ENCODE measurements at regions not wholly inside any gene's neighbourhood (a gene's known extent, or its start where the extent isn't known, plus 50 kb on each side); places are given as distances from the start of the nearest gene placed in this dataset.
A peak's percentile ranks its signal among the peaks of the same experiment; 100 is the strongest.

DNA sequence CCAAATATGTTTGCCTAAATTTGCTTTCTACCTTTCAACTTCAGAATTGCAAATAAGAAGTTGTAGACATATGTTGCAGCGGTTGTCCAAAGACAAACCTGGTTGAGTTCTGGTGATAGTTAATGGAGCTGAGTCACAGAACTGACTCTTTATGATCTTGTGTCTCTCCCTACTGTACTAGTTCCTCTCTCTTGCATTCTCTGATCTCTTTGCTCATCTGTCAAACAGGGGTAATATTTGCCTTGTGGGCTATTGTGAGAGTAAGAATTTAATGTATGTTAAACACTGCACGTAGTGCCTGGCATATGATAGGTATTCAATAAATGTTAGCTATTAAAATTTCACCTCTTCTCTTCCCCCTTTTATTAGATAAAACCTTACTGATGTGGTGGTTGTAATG is 283.5 kb upstream of the RGS6 start:
- no peaks in the 10 kb centered on the region for H3K4me1 ChIP-seq (ENCODE audit: control insufficient read depth, insufficient read depth, low read length, poor library complexity, severe bottlenecking)
- WGBS, 2 experiments (ENCODE audit: insufficient coverage in 2 of 2), result no CpG with 5 or more reads among the region's 2 CpGs
- peaks cover 5% of the 10 kb centered on the region for H3K36me3 ChIP-seq (ENCODE audit: control insufficient read depth, insufficient read depth, low read length)
- no peak overlapping the region for H3K4me3 ChIP-seq (ENCODE audit: extremely low read depth, insufficient read depth, low read length, poor library complexity, severe bottlenecking)
- peaks cover 5% of the 10 kb centered on the region for H3K9me3 ChIP-seq (ENCODE audit: control insufficient read depth, low read length)
- no peak overlapping the region for H3K27ac ChIP-seq (ENCODE audit: low read depth, low read length, severe bottlenecking)

DNA sequence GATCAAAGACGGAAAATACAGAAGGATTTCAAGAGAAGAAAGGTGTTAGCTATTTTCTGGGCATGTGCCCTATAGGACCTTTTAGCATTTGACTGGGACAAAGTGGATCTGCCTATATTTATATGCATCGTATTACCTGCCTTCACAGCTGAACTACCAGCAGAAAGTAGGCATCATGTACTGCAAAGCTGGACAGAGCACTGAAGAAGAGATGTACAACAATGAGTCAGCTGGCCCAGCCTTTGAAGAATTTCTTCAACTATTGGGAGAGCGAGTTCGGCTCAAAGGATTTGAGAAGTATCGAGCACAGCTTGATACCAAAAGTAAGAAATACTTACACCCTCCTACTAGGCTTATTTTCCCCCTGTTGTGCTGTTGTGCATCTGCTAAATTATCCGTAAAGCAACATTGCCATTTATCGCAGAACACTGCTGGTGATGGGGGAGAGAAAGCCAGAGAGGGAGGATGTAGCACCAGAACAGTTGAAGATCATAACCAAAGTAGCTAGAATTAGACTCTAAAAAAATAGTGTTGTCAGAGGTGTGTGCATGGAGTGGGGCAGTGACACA is 282.0 kb upstream of the RGS6 start:
- H3K27ac ChIP-seq (ENCODE audit: low read depth, low read length, severe bottlenecking), result no peak overlapping the region
- 92 to 100% methylated on average over 5 to 6 of the region's 7 CpGs for WGBS, 2 experiments (ENCODE audit: insufficient coverage in 2 of 2)

DNA sequence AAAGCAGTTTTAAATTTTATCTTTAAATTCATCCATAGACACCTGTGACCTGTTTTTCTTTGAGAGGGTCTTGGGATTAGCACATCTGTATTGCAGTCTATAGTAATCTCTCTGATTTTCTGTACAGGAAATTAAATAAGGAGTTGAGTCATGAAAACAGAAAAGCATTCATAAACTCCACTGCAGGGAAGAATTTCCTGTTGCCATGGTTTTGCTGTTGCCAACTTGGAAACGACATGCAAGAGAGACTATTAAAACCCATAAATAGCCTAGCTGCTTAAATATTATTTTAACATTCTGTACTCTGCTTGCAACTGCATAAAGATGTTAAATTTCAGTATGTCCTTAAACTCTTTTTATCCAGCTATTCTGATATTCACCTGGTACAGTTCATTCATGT is 281.0 kb upstream of the RGS6 start:
- Histone ChIP-seq H3K27ac (ENCODE audit: low read depth, low read length, severe bottlenecking) (no peak overlapping the region), H3K4me3 (ENCODE audit: extremely low read depth, insufficient read depth, low read length, poor library complexity, severe bottlenecking) (no peak overlapping the region), H3K36me3 (ENCODE audit: control insufficient read depth, insufficient read depth, low read length) (peaks cover 5% of the 10 kb centered on the region), H3K9me3 (ENCODE audit: control insufficient read depth, low read length) (peaks cover 5% of the 10 kb centered on the region), H3K4me1 (ENCODE audit: control insufficient read depth, insufficient read depth, low read length, poor library complexity, severe bottlenecking) (no peaks in the 10 kb centered on the region)
- WGBS, 2 experiments (ENCODE audit: insufficient coverage in 2 of 2), result no CpG with 5 or more reads among the region's 1 CpG

More for the DNA sequence above, 282.0 kb upstream of the RGS6 start:
- H3K9me3 ChIP-seq (ENCODE audit: control insufficient read depth, low read length), result peaks cover 5% of the 10 kb centered on the region
- H3K4me1 ChIP-seq (ENCODE audit: control insufficient read depth, insufficient read depth, low read length, poor library complexity, severe bottlenecking), result no peaks in the 10 kb centered on the region
- peaks cover 5% of the 10 kb centered on the region for H3K36me3 ChIP-seq (ENCODE audit: control insufficient read depth, insufficient read depth, low read length)
- no peak overlapping the region for H3K4me3 ChIP-seq (ENCODE audit: extremely low read depth, insufficient read depth, low read length, poor library complexity, severe bottlenecking)

DNA sequence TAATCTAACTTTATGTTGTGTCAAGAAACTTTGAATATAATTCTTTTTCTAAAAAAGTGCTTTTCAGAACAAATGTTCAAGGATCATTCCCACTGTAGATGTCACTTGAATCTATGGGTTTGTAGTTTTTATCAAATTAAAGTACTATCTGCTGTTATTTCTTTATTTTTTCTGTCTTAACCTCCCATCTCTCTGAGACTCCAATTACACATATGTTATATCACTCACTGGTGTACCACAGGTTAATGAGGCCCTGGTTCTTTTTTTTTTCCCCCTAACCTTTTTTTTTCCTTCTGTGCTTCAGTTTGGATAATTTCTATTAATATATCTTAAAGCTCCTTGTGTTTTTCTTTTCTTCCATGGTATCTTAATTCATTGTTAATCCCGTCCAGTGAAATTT is 279.9 kb upstream of the RGS6 start:
- H3K4me3 ChIP-seq (ENCODE audit: extremely low read depth, insufficient read depth, low read length, poor library complexity, severe bottlenecking), result no peak overlapping the region
- peaks cover 5% of the 10 kb centered on the region for H3K9me3 ChIP-seq (ENCODE audit: control insufficient read depth, low read length)
- H3K4me1 ChIP-seq (ENCODE audit: control insufficient read depth, insufficient read depth, low read length, poor library complexity, severe bottlenecking), result no peaks in the 10 kb centered on the region
- no peak overlapping the region for H3K27ac ChIP-seq (ENCODE audit: low read depth, low read length, severe bottlenecking)
- no CpG with 5 or more reads among the region's 1 CpG for WGBS, 2 experiments (ENCODE audit: insufficient coverage in 2 of 2)
- H3K36me3 ChIP-seq (ENCODE audit: control insufficient read depth, insufficient read depth, low read length), result peaks cover 5% of the 10 kb centered on the region

DNA sequence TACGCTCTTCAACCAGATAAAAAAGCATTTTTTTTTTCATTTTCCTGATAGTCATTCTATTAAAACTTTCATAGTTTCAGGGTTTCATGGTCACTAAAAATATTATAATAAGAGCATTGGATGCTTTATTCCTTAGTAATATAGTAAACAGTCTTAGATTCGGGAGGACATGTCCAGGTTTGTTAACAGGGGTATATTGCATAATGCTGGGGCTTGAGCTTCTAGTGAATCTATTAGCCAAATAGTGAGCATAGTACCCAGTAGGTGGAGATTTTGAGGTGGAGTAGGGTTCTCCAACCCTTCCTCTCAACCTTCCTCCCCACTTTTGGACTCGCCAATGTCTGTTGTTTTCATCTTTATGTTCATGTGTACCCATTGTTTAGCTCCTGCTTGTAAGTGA is 277.4 kb upstream of the RGS6 start:
- H3K4me3 ChIP-seq (ENCODE audit: extremely low read depth, insufficient read depth, low read length, poor library complexity, severe bottlenecking), result no peak overlapping the region
- WGBS, 2 experiments (ENCODE audit: insufficient coverage in 2 of 2), result no CpG with 5 or more reads among the region's 3 CpGs

DNA sequence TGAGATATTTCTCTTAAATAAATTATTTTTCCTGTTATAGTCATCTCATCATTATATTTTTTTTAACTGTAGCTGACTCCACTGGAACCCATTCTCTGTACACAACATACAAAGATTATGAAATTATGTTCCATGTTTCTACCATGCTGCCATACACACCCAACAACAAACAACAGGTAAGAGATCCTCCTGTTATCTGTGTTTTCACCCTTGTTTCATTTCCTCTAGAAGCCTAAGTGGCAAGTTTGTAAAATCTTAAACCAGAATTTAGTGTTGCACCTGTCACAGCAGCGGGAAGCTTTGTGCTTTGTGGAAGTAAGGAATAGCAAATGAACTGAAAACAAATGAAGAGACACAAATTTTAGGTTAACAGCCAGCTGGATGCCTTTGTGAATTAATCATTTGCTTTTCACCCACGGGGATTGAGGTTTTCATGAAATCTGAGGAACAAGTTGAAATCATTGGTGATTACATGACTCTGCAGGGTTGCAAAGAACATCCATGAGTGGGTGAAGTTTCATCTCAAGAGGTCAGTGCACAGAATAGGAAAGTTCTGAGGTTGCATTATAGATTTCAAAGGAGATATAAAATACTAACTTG is 273.9 kb upstream of the RGS6 start:
- no peaks in the 10 kb centered on the region for H3K9me3 ChIP-seq (ENCODE audit: control insufficient read depth, low read length)
- no peak overlapping the region for H3K4me3 ChIP-seq (ENCODE audit: extremely low read depth, insufficient read depth, low read length, poor library complexity, severe bottlenecking)
- peaks cover 13% of the 10 kb centered on the region for H3K4me1 ChIP-seq (ENCODE audit: control insufficient read depth, insufficient read depth, low read length, poor library complexity, severe bottlenecking)
- H3K27ac ChIP-seq (ENCODE audit: low read depth, low read length, severe bottlenecking), result no peak overlapping the region
- 60 to 67% methylated on average over 2 of the region's 2 CpGs for WGBS, 2 experiments (ENCODE audit: insufficient coverage in 2 of 2)
- peaks cover 8% of the 10 kb centered on the region for H3K36me3 ChIP-seq (ENCODE audit: control insufficient read depth, insufficient read depth, low read length)

More for the DNA sequence above, 277.4 kb upstream of the RGS6 start:
- H3K27ac ChIP-seq (ENCODE audit: low read depth, low read length, severe bottlenecking), result no peak overlapping the region
- peaks cover 13% of the 10 kb centered on the region for H3K4me1 ChIP-seq (ENCODE audit: control insufficient read depth, insufficient read depth, low read length, poor library complexity, severe bottlenecking)
- peaks cover 5% of the 10 kb centered on the region for H3K9me3 ChIP-seq (ENCODE audit: control insufficient read depth, low read length)
- H3K36me3 ChIP-seq (ENCODE audit: control insufficient read depth, insufficient read depth, low read length), result peaks cover 5% of the 10 kb centered on the region

DNA sequence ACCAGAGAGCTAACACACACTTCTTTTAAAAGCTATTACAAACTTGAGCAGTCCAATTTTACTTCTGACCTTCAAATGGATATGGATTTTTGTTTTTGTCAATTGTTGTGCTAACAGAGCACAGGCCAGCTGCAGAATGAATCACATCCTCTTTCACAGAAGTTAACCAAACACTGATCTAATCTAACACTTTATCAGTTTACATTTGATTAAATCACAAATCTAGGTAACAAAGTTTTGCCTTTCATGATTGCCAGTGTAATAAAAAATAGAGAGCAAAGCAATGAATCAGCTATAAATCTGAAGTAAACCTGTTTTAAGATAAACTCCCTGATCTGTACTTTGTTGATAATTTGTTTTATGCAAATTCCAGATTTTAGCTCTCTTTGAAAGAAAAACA is 273.1 kb upstream of the RGS6 start:
- H3K27ac ChIP-seq (ENCODE audit: low read depth, low read length, severe bottlenecking), result no peak overlapping the region
- H3K4me1 ChIP-seq (ENCODE audit: control insufficient read depth, insufficient read depth, low read length, poor library complexity, severe bottlenecking), result peaks cover 13% of the 10 kb centered on the region
- no peak overlapping the region for H3K4me3 ChIP-seq (ENCODE audit: extremely low read depth, insufficient read depth, low read length, poor library complexity, severe bottlenecking)
- H3K36me3 ChIP-seq (ENCODE audit: control insufficient read depth, insufficient read depth, low read length), result peaks cover 8% of the 10 kb centered on the region
- no peaks in the 10 kb centered on the region for H3K9me3 ChIP-seq (ENCODE audit: control insufficient read depth, low read length)

DNA sequence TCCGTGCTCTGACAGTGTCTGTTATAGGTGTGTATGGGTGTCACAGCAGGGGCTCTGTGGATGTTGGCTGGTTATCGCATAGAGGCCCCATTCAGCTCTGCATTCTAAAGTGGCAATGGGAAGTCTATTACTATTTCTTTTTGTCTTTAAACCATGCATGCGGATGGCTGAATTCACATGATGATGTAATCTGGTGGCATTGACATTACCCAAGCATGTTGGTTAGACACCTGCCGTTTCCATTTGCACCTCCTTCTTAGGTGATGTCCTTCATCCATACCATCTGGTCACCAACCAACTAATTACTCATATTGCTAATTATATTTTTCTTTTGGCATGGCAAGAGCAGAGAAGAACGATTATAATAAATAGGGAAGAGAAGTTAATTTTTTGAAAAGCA is 270.8 kb upstream of the RGS6 start:
- WGBS, 2 experiments (ENCODE audit: insufficient coverage in 2 of 2), result 83 to 100% methylated on average over 2 to 4 of the region's 5 CpGs
- Histone ChIP-seq H3K4me1 (ENCODE audit: control insufficient read depth, insufficient read depth, low read length, poor library complexity, severe bottlenecking) (peaks cover 26% of the 10 kb centered on the region), H3K9me3 (ENCODE audit: control insufficient read depth, low read length) (no peaks in the 10 kb centered on the region), H3K27ac (ENCODE audit: low read depth, low read length, severe bottlenecking) (no peak overlapping the region), H3K36me3 (ENCODE audit: control insufficient read depth, insufficient read depth, low read length) (peaks cover 8% of the 10 kb centered on the region), H3K4me3 (ENCODE audit: extremely low read depth, insufficient read depth, low read length, poor library complexity, severe bottlenecking) (no peak overlapping the region)

DNA sequence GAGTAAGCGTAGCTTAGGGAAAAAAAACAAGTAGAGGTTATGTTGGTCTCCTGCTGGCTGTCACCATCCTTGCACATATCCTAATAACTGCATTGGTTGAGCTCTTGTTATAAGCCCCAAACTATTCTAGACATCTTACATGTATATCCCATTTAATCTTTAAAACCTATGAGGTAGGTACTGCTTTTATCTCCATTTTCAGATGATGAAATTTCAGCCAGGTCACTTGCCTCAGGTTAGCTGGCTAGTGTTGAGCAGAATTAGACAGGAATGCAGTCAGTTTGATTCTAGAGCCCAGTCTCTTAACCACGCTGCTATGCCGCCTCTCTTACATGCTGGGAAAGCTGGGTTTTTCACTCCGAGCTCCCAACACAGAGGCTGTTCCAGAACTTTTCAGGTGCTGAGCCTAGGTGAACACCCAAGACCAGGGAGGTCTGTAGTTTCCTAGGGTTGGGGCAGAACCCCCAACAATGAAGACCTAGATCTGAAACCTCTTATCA is 269.9 kb upstream of the RGS6 start:
- Histone ChIP-seq H3K36me3 (ENCODE audit: control insufficient read depth, insufficient read depth, low read length) (peaks cover 8% of the 10 kb centered on the region), H3K27ac (ENCODE audit: low read depth, low read length, severe bottlenecking) (no peak overlapping the region), H3K4me3 (ENCODE audit: extremely low read depth, insufficient read depth, low read length, poor library complexity, severe bottlenecking) (no peak overlapping the region), H3K4me1 (ENCODE audit: control insufficient read depth, insufficient read depth, low read length, poor library complexity, severe bottlenecking) (peaks cover 26% of the 10 kb centered on the region), H3K9me3 (ENCODE audit: control insufficient read depth, low read length) (no peaks in the 10 kb centered on the region)
- 92 to 93% methylated on average over 3 of the region's 4 CpGs for WGBS, 2 experiments (ENCODE audit: insufficient coverage in 2 of 2)

DNA sequence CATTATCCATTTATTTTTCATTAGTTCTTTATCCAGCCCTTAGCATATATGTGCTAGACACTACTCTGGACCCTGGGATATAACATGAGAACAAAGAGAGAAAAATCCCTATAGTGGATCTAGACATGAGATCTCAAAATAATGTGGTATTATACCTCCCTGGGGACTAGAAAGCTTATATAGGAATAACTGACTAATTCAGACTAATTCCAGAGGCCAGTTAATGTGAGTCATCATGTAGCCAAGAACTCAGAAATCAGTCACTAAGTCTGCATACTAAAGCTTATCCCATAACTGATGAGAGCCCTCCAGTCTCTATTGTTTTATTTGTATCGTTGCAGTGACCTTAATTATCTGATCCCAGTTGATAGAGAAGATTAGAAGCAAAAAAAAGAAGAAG is 267.1 kb upstream of the RGS6 start:
- WGBS, 2 experiments (ENCODE audit: insufficient coverage in 2 of 2), result no CpG with 5 or more reads among the region's 1 CpG

DNA sequence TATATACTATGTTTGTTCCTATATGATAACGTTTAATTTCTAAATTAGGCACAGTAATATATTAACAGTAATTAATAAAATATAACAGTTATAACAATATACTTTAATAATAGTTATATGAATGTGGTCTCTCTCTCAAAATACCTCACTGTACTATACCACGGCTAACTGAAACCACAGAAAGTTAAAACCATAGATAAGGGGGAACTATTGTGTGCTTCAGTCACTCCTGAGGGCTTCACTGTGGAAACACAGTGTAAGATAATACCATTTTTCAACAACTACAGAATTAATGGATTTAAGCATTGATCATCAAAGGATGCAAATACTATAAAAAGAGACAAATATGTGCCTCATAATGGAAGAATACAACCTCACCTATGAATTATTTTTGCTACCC is 266.4 kb upstream of the RGS6 start:
- Histone ChIP-seq H3K4me3 (ENCODE audit: extremely low read depth, insufficient read depth, low read length, poor library complexity, severe bottlenecking) (no peak overlapping the region), H3K36me3 (ENCODE audit: control insufficient read depth, insufficient read depth, low read length) (peaks cover 8% of the 10 kb centered on the region), H3K9me3 (ENCODE audit: control insufficient read depth, low read length) (no peaks in the 10 kb centered on the region), H3K27ac (ENCODE audit: low read depth, low read length, severe bottlenecking) (no peak overlapping the region), H3K4me1 (ENCODE audit: control insufficient read depth, insufficient read depth, low read length, poor library complexity, severe bottlenecking) (peaks cover 21% of the 10 kb centered on the region)
- no CpG with 5 or more reads among the region's 2 CpGs for WGBS, 2 experiments (ENCODE audit: insufficient coverage in 2 of 2)

More for the DNA sequence above, 267.1 kb upstream of the RGS6 start:
- peaks cover 21% of the 10 kb centered on the region for H3K4me1 ChIP-seq (ENCODE audit: control insufficient read depth, insufficient read depth, low read length, poor library complexity, severe bottlenecking)
- no peak overlapping the region for H3K4me3 ChIP-seq (ENCODE audit: extremely low read depth, insufficient read depth, low read length, poor library complexity, severe bottlenecking)
- peaks cover 8% of the 10 kb centered on the region for H3K36me3 ChIP-seq (ENCODE audit: control insufficient read depth, insufficient read depth, low read length)
- H3K27ac ChIP-seq (ENCODE audit: low read depth, low read length, severe bottlenecking), result peak overlapping the region; percentile 25
- no peaks in the 10 kb centered on the region for H3K9me3 ChIP-seq (ENCODE audit: control insufficient read depth, low read length)

Data from mesodermal cell (in vitro differentiated cells).